ENCODE measurements at regions not wholly inside any gene's neighbourhood (a gene's known extent, or its start where the extent isn't known, plus 50 kb on each side); places are given as distances from the start of the nearest gene placed in this dataset.

GRCh38 chr12:73301530-73301929 is 1029.4 kb downstream of the TRHDE start:
- Histone ChIP-seq H3K27me3 (ENCODE audit: control insufficient read depth, extremely low read depth, insufficient read depth, low read length) (no peaks in the 10 kb centered on the region), H3K4me3 (ENCODE audit: control insufficient read depth in 2 of 3, extremely low read depth in 1 of 3, insufficient read depth in 2 of 3, low read depth in 1 of 3, low read length in 3 of 3) (no peak overlapping the region), H4K20me1 (ENCODE audit: control insufficient read depth, extremely low read depth, insufficient read depth, low read length) (no peaks in the 10 kb centered on the region), H3K27ac (ENCODE audit: control insufficient read depth, insufficient read depth, low read length) (no peak overlapping the region), H3K79me2 (ENCODE audit: control insufficient read depth, insufficient read depth, low read length) (no peaks in the 10 kb centered on the region), H2AFZ (ENCODE audit: control insufficient read depth, low read length) (no peak overlapping the region), H3K4me1 (ENCODE audit: control insufficient read depth, extremely low read depth, insufficient read depth, low read length) (no peaks in the 10 kb centered on the region), H3K9me1 (ENCODE audit: control insufficient read depth, extremely low read depth, insufficient read depth, low read length) (no peaks in the 10 kb centered on the region), H3K4me2 (ENCODE audit: control insufficient read depth, extremely low read depth, insufficient read depth, low read depth, low read length) (no peak overlapping the region), H3K9ac (ENCODE audit: control insufficient read depth, extremely low read depth, insufficient read depth, low read length) (no peak overlapping the region), H3K36me3 (ENCODE audit: control insufficient read depth in 2 of 2, extremely low read depth in 1 of 2, insufficient read depth in 2 of 2, low read length in 2 of 2) (no peaks in the 10 kb centered on the region), H3K9me3 (ENCODE audit: control insufficient read depth, low read depth, low read length) (no peaks in the 10 kb centered on the region)
- DNase-seq (ENCODE audit: low read depth, low spot score) (no peak), FAIRE-seq (no peak)
- TF ChIP-seq CTCF (optimal IDR thresholded peaks at IDR 0.05 in 1 of 3, IDR thresholded peaks at IDR 0.05 in 1 of 3, conservative IDR thresholded peaks at IDR 0.05 in 1 of 3; ENCODE audit: extremely low read depth in 1 of 3, insufficient read depth in 2 of 3, low read length in 3 of 3) (no peak), EZH2 (IDR thresholded peaks at IDR 0.05; ENCODE audit: low read length) (no peak)
- dilution Hi-C loops (cut with MboI; ENCODE audit: extremely low pct_ligation_motif_present, low sequenced_read_pairs), result no loop called here

GRCh38 chr12:73307260-73307659 is 1035.1 kb downstream of the TRHDE start:
- Histone ChIP-seq H4K20me1 (ENCODE audit: control insufficient read depth, extremely low read depth, insufficient read depth, low read length) (no peaks in the 10 kb centered on the region), H3K79me2 (ENCODE audit: control insufficient read depth, insufficient read depth, low read length) (no peaks in the 10 kb centered on the region), H3K9me3 (ENCODE audit: control insufficient read depth, low read depth, low read length) (peaks cover 1% of the 10 kb centered on the region), H3K4me3 (ENCODE audit: control insufficient read depth in 2 of 3, extremely low read depth in 1 of 3, insufficient read depth in 2 of 3, low read depth in 1 of 3, low read length in 3 of 3) (no peak overlapping the region), H2AFZ (ENCODE audit: control insufficient read depth, low read length) (no peak overlapping the region), H3K4me1 (ENCODE audit: control insufficient read depth, extremely low read depth, insufficient read depth, low read length) (no peaks in the 10 kb centered on the region), H3K9ac (ENCODE audit: control insufficient read depth, extremely low read depth, insufficient read depth, low read length) (no peak overlapping the region), H3K36me3 (ENCODE audit: control insufficient read depth in 2 of 2, extremely low read depth in 1 of 2, insufficient read depth in 2 of 2, low read length in 2 of 2) (no peaks in the 10 kb centered on the region), H3K4me2 (ENCODE audit: control insufficient read depth, extremely low read depth, insufficient read depth, low read depth, low read length) (no peak overlapping the region), H3K27me3 (ENCODE audit: control insufficient read depth, extremely low read depth, insufficient read depth, low read length) (no peaks in the 10 kb centered on the region), H3K9me1 (ENCODE audit: control insufficient read depth, extremely low read depth, insufficient read depth, low read length) (no peaks in the 10 kb centered on the region), H3K27ac (ENCODE audit: control insufficient read depth, insufficient read depth, low read length) (no peak overlapping the region)
- DNase-seq (ENCODE audit: low read depth, low spot score) (no peak), FAIRE-seq (no peak)
- TF ChIP-seq EZH2 (IDR thresholded peaks at IDR 0.05; ENCODE audit: low read length) (no peak), CTCF (optimal IDR thresholded peaks at IDR 0.05 in 1 of 3, IDR thresholded peaks at IDR 0.05 in 1 of 3, conservative IDR thresholded peaks at IDR 0.05 in 1 of 3; ENCODE audit: extremely low read depth in 1 of 3, insufficient read depth in 2 of 3, low read length in 3 of 3) (no peak)
- dilution Hi-C loops (cut with MboI; ENCODE audit: extremely low pct_ligation_motif_present, low sequenced_read_pairs), result no loop called here

Data from keratinocyte (primary cell).